GM06990 (cell line): ENCODE measurements at regions not wholly inside any gene's neighbourhood (a gene's known extent, or its start where the extent isn't known, plus 50 kb on each side); places are given as distances from the start of the nearest gene placed in this dataset.

Experiments used
- DNase-seq: peaks from one replicate; pipeline ENCODE4 v3.0.0-alpha.2; 2011; ENCODE audit not compliant: insufficient read length; ENCODE audit errors: extremely low read depth
- H3K27me3 ChIP-seq: replicated peaks from 2 replicates; pipeline ENCODE4 v1.6.0; 2011; ENCODE audit warnings: low read length; ENCODE audit not compliant: control insufficient read depth, insufficient read depth
- H3K36me3 ChIP-seq: 2 replicates; pipeline ENCODE4 v1.5.1; 2011; ENCODE audit warnings: low read length; ENCODE audit not compliant: control insufficient read depth, insufficient read depth
- H3K4me3 ChIP-seq: replicated peaks from 2 replicates; pipeline ENCODE4 v1.5.1; 2011; ENCODE audit warnings: low read depth, mild to moderate bottlenecking, control low read depth, low read length
- CTCF ChIP-seq: IDR thresholded peaks from 2 replicates; pipeline ENCODE4 v1.5.1; 2011; ENCODE audit warnings: low read length, control low read depth, mild to moderate bottlenecking, inconsistent platforms; ENCODE audit not compliant: insufficient read depth, poor library complexity, severe bottlenecking

- no peak overlapping the region for H3K4me3 ChIP-seq
- no peaks in the 10 kb centered on the region for H3K27me3 ChIP-seq
- no peak for TF ChIP-seq CTCF
- DNase-seq: no peak
- no peaks in the 10 kb centered on the region for H3K36me3 ChIP-seq
These were observed 83.2 kb upstream of the FST start for GRCh38 chr5:53397141-53397757.

- DNase-seq: no peak
- Histone ChIP-seq H3K36me3 (no peaks in the 10 kb centered on the region), H3K4me3 (no peak overlapping the region), H3K27me3 (no peaks in the 10 kb centered on the region)
- no peak for TF ChIP-seq CTCF
These were observed 82.6 kb upstream of the FST start for GRCh38 chr5:53397845-53398244.

GRCh38 chr5:53399926-53400697, 80.3 kb upstream of the FST start:
- Histone ChIP-seq H3K27me3 (no peaks in the 10 kb centered on the region), H3K36me3 (no peaks in the 10 kb centered on the region), H3K4me3 (no peak overlapping the region)
- TF ChIP-seq CTCF: no peak
- no peak for DNase-seq

- H3K4me3 ChIP-seq: no peak overlapping the region
- no peaks in the 10 kb centered on the region for H3K27me3 ChIP-seq
- no peaks in the 10 kb centered on the region for H3K36me3 ChIP-seq
- no peak for DNase-seq
- no peak for TF ChIP-seq CTCF
These were observed 77.1 kb upstream of the FST start for GRCh38 chr5:53403291-53403690.

DNA sequence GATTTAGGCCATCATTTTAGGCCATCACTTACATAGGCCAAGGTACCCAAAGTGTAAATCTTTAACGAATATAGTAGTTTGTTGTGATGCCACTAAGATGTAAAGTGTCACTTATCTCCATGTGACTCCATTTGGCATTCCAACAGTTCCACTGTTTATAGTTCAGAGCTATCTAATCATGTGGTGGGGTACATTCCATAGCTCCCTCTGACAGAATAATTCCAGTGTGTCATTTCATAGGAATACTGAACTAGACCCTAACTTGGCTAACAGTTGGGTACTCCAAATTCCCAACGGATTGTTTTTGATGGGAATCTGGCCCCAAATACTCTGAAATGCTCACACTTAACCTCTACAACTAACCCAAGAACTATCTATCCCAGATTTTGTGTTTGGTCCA, 76.7 kb upstream of the FST start:
- no peak for TF ChIP-seq CTCF
- DNase-seq: no peak
- no peak overlapping the region for H3K4me3 ChIP-seq
- H3K36me3 ChIP-seq: no peaks in the 10 kb centered on the region
- no peaks in the 10 kb centered on the region for H3K27me3 ChIP-seq
